HEK293 (cell line): ENCODE measurements at regions not wholly inside any gene's neighbourhood (a gene's known extent, or its start where the extent isn't known, plus 50 kb on each side); places are given as distances from the start of the nearest gene placed in this dataset.

ENCODE experiments used
- CTCF ChIA-PET: fragments of 350-600 bp; formaldehyde crosslinking; extraction: SDS; loops from one replicate; lab custom pipeline; 2021; ENCODE audit warnings: antibody characterized with exemption; lab: Yijun Ruan, JAX
- POLR2A ChIA-PET: fragments of 300-600 bp; formaldehyde crosslinking; extraction: SDS; loops from one replicate; lab custom pipeline; 2020; ENCODE audit warnings: antibody characterized with exemption, inconsistent platforms; lab: Yijun Ruan, JAX
- H3K27ac ChIP-seq: fragments of 200-500 bp; sonication (Bioruptor generic); 2 replicates; pipeline ENCODE4 v1.5.1; 2014; ENCODE audit warnings: low read depth, low read length, control low read depth, inconsistent platforms; ENCODE audit errors: extremely low read depth
- H3K36me3 ChIP-seq, 2 experiments: fragments of 200-500 bp in 1 of 2; sonication (Bioruptor generic) in 1 of 2; 1 replicate in 1 of 2; 2 replicates in 1 of 2; pipeline ENCODE4 v1.5.1; 2014 to 2017; ENCODE audit warnings: inconsistent platforms in 2 of 2, low read length in 2 of 2; ENCODE audit not compliant: control insufficient read depth in 2 of 2, insufficient read depth in 1 of 2
- H3K4me1 ChIP-seq: fragments of 200-500 bp; sonication (Bioruptor generic); 2 replicates; pipeline ENCODE4 v1.5.1; 2014; ENCODE audit warnings: mild to moderate bottlenecking, low read length, inconsistent platforms; ENCODE audit not compliant: control insufficient read depth, insufficient read depth
- H3K4me3 ChIP-seq: 2 replicates; pipeline ENCODE4 v1.5.1; 2011; ENCODE audit warnings: low read depth, mild to moderate bottlenecking, control low read depth, low read length, moderate library complexity
- H3K9me3 ChIP-seq: fragments of 200-500 bp; sonication (Bioruptor generic); 2 replicates; pipeline ENCODE4 v1.5.1; 2014; ENCODE audit warnings: low read depth, low read length, inconsistent platforms; ENCODE audit not compliant: control insufficient read depth, insufficient read depth
- GLI4 ChIP-seq: fragments of 450-650 bp; formaldehyde crosslinking; IDR thresholded peaks from 2 replicates; pipeline ENCODE4 v1.5.1; 2016; ENCODE audit warnings: missing biosample characterization, missing genetic modification characterization
- ZFP41 ChIP-seq: fragments of 450-650 bp; formaldehyde crosslinking; IDR thresholded peaks from 2 replicates; pipeline ENCODE4 v1.5.1; 2016; ENCODE audit warnings: missing biosample characterization, missing genetic modification characterization, borderline replicate concordance
- ZNF132 ChIP-seq: fragments of 450-650 bp; formaldehyde crosslinking; IDR thresholded peaks from 2 replicates; pipeline ENCODE4 v1.5.1; 2017; ENCODE audit warnings: missing biosample characterization, missing genetic modification characterization, borderline replicate concordance
- ZNF133 ChIP-seq: fragments of 450-650 bp; formaldehyde crosslinking; IDR thresholded peaks from 2 replicates; pipeline ENCODE4 v1.5.1; 2016; ENCODE audit warnings: missing biosample characterization, missing genetic modification characterization
- ZNF175 ChIP-seq: fragments of 450-650 bp; formaldehyde crosslinking; IDR thresholded peaks from 2 replicates; pipeline ENCODE4 v1.5.1; 2016; ENCODE audit warnings: missing biosample characterization, missing genetic modification characterization
- ZNF19 ChIP-seq: fragments of 450-650 bp; formaldehyde crosslinking; IDR thresholded peaks from 2 replicates; pipeline ENCODE4; 2016; ENCODE audit warnings: missing biosample characterization, missing genetic modification characterization, low read depth
- ZNF211 ChIP-seq: fragments of 450-650 bp; formaldehyde crosslinking; IDR thresholded peaks from 2 replicates; pipeline ENCODE4 v1.5.1; 2016; ENCODE audit warnings: low read depth, missing biosample characterization, missing genetic modification characterization
- ZNF221 ChIP-seq: fragments of 450-650 bp; formaldehyde crosslinking; IDR thresholded peaks from 2 replicates; pipeline ENCODE4 v1.5.1; 2017; ENCODE audit warnings: missing biosample characterization, missing genetic modification characterization, borderline replicate concordance
- ZNF302 ChIP-seq: fragments of 450-650 bp; formaldehyde crosslinking; IDR thresholded peaks from 2 replicates; pipeline ENCODE4 v1.5.1; 2016; ENCODE audit warnings: missing biosample characterization, missing genetic modification characterization, low read depth
- ZNF423 ChIP-seq: fragments of 450-650 bp; formaldehyde crosslinking; IDR thresholded peaks from 2 replicates; pipeline ENCODE4 v1.5.1; 2016; ENCODE audit warnings: missing biosample characterization, missing genetic modification characterization
- ZNF544 ChIP-seq: fragments of 450-650 bp; formaldehyde crosslinking; IDR thresholded peaks from 2 replicates; pipeline ENCODE4 v1.5.0; 2017; ENCODE audit warnings: missing biosample characterization, missing genetic modification characterization
- ZNF555 ChIP-seq: fragments of 450-650 bp; formaldehyde crosslinking; conservative IDR thresholded peaks from 2 replicates; pipeline ENCODE4 v1.5.1; 2017; ENCODE audit warnings: missing biosample characterization, mild to moderate bottlenecking, missing genetic modification characterization, inconsistent platforms
- ZNF585B ChIP-seq: fragments of 450-650 bp; formaldehyde crosslinking; IDR thresholded peaks from 2 replicates; pipeline ENCODE4 v1.5.1; 2016; ENCODE audit warnings: missing biosample characterization, missing genetic modification characterization
- ZNF76 ChIP-seq: fragments of 450-650 bp; formaldehyde crosslinking; IDR thresholded peaks from 2 replicates; pipeline ENCODE4; 2016; ENCODE audit warnings: low read depth, missing biosample characterization, missing genetic modification characterization, borderline replicate concordance
- ZNF792 ChIP-seq: fragments of 450-650 bp; formaldehyde crosslinking; IDR thresholded peaks from 2 replicates; pipeline ENCODE4 v1.5.1; 2016; ENCODE audit warnings: missing biosample characterization, missing genetic modification characterization
- TF ChIP-seq, protein P1 (sequence below): IDR thresholded peaks from 2 replicates; pipeline ENCODE4 v1.6.1; 2011; ENCODE audit warnings: mild to moderate bottlenecking, low read depth, low read length, borderline replicate concordance
- TF ChIP-seq, protein P2 (sequence below): fragments of 450-650 bp; formaldehyde crosslinking; IDR thresholded peaks from 2 replicates; pipeline ENCODE4 v1.5.1; 2016; ENCODE audit warnings: missing biosample characterization, missing genetic modification characterization
- TF ChIP-seq, protein P3 (sequence below): fragments of 450-650 bp; formaldehyde crosslinking; IDR thresholded peaks from 2 replicates; pipeline ENCODE4 v1.5.1; 2016; ENCODE audit warnings: missing biosample characterization, missing genetic modification characterization
- TF ChIP-seq, protein P4 (sequence below): fragments of 450-650 bp; formaldehyde crosslinking; IDR thresholded peaks from 2 replicates; pipeline ENCODE4 v1.5.1; 2016; ENCODE audit warnings: missing biosample characterization, missing genetic modification characterization
- TF ChIP-seq, protein P5 (sequence below): fragments of 450-650 bp; formaldehyde crosslinking; IDR thresholded peaks from 2 replicates; pipeline ENCODE4 v1.5.1; 2017; ENCODE audit warnings: missing biosample characterization, missing genetic modification characterization
- TF ChIP-seq, protein P6 (sequence below): fragments of 450-650 bp; formaldehyde crosslinking; IDR thresholded peaks from 2 replicates; pipeline ENCODE4 v1.5.1; 2017; ENCODE audit warnings: missing biosample characterization, missing genetic modification characterization

DNA sequence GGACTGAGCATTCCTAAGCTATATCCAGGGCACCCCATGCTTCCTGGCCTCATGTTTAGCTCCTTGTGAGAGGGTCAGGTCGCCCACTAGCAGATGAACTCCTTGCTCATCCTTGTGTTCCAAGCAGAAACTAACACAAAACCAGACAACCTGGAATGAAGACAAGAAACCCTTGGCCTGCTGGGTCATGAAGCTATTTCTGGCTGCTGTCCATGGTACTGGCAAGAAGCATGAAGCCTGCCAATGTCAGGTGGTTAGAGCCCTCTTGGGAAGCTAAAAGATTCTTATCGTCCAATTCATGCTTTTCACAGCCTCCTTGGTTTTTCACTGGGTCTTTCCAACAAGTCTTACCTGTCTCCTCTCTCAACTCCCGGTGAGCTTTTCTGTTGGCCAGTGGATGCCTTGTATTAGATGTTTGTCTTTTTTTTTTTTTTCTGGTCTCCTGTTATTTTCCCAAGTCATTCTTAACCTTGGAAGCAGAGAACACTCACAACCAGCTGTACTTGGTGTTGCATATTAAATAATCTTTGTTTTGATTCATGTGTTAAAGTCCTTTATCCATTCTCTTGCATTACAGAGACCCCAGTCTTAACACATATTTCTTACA, 180.3 kb downstream of the ANKRD60 start:
- no peaks in the 10 kb centered on the region for H3K9me3 ChIP-seq
- ChIA-PET CTCF (interaction anchor here (0.6 to 1.2 kb wide), 2 partner anchors 10 to 20 kb away, joined by 3 to 4 read pairs; no protein-coding TSS in a partner anchor), POLR2A (no interaction called here)

DNA sequence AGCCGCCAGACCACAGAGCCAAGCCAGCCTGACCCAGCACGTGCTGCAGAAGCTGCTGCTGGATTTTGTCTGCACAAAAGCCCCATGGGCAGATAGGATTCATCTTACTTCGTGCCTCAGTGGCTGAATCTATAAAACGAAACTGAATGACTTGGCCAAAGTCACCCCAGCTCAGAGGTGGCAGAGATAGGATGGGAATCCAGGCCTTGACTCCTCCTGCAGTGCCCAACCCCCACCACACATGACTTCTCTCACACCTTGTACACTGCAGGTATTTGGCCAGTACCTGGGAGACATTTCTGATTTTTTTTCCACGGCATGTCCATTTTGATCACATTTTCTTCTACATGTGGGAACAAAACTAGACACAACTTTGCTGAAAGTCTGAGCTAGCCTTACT, 182.1 kb downstream of the ANKRD60 start:
- CTCF ChIA-PET, result interaction anchor here (1.0 kb wide), 1 partner anchor 11 kb away, joined by 3 read pairs; no protein-coding TSS in a partner anchor

More for the DNA sequence above, 180.3 kb downstream of the ANKRD60 start:
- no peak overlapping the region for H3K4me3 ChIP-seq
- H3K36me3 ChIP-seq, result no peaks in the 10 kb centered on the region
- no peaks in the 10 kb centered on the region for H3K4me1 ChIP-seq
- H3K27ac ChIP-seq, result no peak overlapping the region
- TF ChIP-seq, protein P1, sequence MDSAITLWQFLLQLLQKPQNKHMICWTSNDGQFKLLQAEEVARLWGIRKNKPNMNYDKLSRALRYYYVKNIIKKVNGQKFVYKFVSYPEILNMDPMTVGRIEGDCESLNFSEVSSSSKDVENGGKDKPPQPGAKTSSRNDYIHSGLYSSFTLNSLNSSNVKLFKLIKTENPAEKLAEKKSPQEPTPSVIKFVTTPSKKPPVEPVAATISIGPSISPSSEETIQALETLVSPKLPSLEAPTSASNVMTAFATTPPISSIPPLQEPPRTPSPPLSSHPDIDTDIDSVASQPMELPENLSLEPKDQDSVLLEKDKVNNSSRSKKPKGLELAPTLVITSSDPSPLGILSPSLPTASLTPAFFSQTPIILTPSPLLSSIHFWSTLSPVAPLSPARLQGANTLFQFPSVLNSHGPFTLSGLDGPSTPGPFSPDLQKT, result no peak
- no peak for TF ChIP-seq ZNF221 (tag by site-specific recombination)
- TF ChIP-seq, protein P2, sequence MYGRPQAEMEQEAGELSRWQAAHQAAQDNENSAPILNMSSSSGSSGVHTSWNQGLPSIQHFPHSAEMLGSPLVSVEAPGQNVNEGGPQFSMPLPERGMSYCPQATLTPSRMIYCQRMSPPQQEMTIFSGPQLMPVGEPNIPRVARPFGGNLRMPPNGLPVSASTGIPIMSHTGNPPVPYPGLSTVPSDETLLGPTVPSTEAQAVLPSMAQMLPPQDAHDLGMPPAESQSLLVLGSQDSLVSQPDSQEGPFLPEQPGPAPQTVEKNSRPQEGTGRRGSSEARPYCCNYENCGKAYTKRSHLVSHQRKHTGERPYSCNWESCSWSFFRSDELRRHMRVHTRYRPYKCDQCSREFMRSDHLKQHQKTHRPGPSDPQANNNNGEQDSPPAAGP (tag by site-specific recombination), result no peak
- TF ChIP-seq, protein P3, sequence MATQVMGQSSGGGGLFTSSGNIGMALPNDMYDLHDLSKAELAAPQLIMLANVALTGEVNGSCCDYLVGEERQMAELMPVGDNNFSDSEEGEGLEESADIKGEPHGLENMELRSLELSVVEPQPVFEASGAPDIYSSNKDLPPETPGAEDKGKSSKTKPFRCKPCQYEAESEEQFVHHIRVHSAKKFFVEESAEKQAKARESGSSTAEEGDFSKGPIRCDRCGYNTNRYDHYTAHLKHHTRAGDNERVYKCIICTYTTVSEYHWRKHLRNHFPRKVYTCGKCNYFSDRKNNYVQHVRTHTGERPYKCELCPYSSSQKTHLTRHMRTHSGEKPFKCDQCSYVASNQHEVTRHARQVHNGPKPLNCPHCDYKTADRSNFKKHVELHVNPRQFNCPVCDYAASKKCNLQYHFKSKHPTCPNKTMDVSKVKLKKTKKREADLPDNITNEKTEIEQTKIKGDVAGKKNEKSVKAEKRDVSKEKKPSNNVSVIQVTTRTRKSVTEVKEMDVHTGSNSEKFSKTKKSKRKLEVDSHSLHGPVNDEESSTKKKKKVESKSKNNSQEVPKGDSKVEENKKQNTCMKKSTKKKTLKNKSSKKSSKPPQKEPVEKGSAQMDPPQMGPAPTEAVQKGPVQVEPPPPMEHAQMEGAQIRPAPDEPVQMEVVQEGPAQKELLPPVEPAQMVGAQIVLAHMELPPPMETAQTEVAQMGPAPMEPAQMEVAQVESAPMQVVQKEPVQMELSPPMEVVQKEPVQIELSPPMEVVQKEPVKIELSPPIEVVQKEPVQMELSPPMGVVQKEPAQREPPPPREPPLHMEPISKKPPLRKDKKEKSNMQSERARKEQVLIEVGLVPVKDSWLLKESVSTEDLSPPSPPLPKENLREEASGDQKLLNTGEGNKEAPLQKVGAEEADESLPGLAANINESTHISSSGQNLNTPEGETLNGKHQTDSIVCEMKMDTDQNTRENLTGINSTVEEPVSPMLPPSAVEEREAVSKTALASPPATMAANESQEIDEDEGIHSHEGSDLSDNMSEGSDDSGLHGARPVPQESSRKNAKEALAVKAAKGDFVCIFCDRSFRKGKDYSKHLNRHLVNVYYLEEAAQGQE (tag by site-specific recombination), result peak; percentile 98
- no peak for TF ChIP-seq ZNF211 (tag by site-specific recombination)

DNA sequence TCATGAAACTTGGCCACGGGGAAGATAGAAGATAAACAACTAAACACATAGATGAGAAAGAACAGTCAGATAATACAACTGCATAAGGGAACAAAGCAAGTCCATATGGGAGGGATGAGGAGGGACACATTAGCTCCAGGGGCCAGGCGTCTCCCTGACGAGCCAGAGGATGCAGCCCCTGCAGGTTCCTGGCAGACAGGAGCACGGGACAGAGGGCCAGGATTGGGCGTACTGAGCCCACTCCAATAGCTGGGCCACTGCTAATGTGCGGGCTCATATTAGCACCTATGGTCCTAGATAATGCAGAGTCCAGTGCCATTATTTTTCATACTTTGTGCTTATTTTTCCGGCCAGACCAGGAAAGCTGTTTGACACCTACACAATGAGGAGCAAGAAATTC, 182.9 kb downstream of the ANKRD60 start:
- no peaks in the 10 kb centered on the region for H3K36me3 ChIP-seq
- CTCF ChIA-PET, result interaction anchor here (0.6 to 1.0 kb wide), 2 partner anchors 10 to 164 kb away, joined by 3 to 4 read pairs; no protein-coding TSS in a partner anchor
- TF ChIP-seq ZNF302 (tag by site-specific recombination), result no peak
- TF ChIP-seq ZNF19 (tag by site-specific recombination), result no peak
- no peak for TF ChIP-seq ZNF132 (tag by site-specific recombination)
- no peak for TF ChIP-seq ZNF555 (tag by site-specific recombination)
- TF ChIP-seq ZNF792 (tag by site-specific recombination), result no peak
- no peak for TF ChIP-seq ZNF76 (tag by site-specific recombination)
- TF ChIP-seq, protein P4, sequence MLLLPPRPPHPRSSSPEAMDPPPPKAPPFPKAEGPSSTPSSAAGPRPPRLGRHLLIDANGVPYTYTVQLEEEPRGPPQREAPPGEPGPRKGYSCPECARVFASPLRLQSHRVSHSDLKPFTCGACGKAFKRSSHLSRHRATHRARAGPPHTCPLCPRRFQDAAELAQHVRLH, result no peak
- no peak for TF ChIP-seq GLI4 (tag by site-specific recombination)
- TF ChIP-seq, protein P2 (tag by site-specific recombination), result no peak
- TF ChIP-seq ZNF423 (tag by site-specific recombination), result no peak

More for the DNA sequence above, 182.1 kb downstream of the ANKRD60 start:
- TF ChIP-seq, protein P5, sequence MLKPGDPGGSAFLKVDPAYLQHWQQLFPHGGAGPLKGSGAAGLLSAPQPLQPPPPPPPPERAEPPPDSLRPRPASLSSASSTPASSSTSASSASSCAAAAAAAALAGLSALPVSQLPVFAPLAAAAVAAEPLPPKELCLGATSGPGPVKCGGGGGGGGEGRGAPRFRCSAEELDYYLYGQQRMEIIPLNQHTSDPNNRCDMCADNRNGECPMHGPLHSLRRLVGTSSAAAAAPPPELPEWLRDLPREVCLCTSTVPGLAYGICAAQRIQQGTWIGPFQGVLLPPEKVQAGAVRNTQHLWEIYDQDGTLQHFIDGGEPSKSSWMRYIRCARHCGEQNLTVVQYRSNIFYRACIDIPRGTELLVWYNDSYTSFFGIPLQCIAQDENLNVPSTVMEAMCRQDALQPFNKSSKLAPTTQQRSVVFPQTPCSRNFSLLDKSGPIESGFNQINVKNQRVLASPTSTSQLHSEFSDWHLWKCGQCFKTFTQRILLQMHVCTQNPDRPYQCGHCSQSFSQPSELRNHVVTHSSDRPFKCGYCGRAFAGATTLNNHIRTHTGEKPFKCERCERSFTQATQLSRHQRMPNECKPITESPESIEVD, result no peak
- no peak for TF ChIP-seq ZNF133 (tag by site-specific recombination)
- TF ChIP-seq, protein P6, sequence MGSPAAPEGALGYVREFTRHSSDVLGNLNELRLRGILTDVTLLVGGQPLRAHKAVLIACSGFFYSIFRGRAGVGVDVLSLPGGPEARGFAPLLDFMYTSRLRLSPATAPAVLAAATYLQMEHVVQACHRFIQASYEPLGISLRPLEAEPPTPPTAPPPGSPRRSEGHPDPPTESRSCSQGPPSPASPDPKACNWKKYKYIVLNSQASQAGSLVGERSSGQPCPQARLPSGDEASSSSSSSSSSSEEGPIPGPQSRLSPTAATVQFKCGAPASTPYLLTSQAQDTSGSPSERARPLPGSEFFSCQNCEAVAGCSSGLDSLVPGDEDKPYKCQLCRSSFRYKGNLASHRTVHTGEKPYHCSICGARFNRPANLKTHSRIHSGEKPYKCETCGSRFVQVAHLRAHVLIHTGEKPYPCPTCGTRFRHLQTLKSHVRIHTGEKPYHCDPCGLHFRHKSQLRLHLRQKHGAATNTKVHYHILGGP, result no peak
- TF ChIP-seq ZNF544 (tag by site-specific recombination), result no peak
- no peak for TF ChIP-seq ZNF585B (tag by site-specific recombination)
- no peak for TF ChIP-seq ZNF175 (tag by site-specific recombination)
- no peak for TF ChIP-seq ZFP41 (tag by site-specific recombination)
- H3K4me3 ChIP-seq, result no peak overlapping the region
- H3K9me3 ChIP-seq, result no peaks in the 10 kb centered on the region
- no peaks in the 10 kb centered on the region for H3K4me1 ChIP-seq
- POLR2A ChIA-PET, result no interaction called here
- no peaks in the 10 kb centered on the region for H3K36me3 ChIP-seq
- no peak overlapping the region for H3K27ac ChIP-seq

More for the DNA sequence above, 182.9 kb downstream of the ANKRD60 start:
- Histone ChIP-seq H3K4me1 (no peaks in the 10 kb centered on the region), H3K4me3 (no peak overlapping the region), H3K27ac (no peak overlapping the region), H3K9me3 (no peaks in the 10 kb centered on the region)
- POLR2A ChIA-PET, result no interaction called here
